ENCODE measurements at regions not wholly inside any gene's neighbourhood (a gene's known extent, or its start where the extent isn't known, plus 50 kb on each side); places are given as distances from the start of the nearest gene placed in this dataset.

DNA sequence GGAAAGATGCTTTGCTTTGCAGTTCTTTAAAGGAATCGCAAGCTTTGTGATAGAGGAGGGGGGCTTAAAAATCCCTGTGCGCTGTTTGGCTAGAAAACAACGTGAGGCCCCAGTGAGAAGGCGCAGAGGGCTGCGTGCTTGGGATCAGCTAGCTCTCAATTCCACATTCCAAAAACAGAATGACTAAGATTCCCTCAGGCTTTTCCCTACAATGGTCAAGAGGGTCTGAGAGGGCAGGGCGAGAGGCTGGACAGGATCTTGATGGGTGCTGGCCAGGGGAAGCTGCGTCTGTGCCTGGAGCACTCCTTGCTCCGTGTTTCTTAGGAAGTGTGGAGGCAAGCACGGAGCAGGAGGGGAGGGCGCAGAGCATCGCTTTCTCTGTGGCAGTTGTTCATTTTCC, 72.1 kb upstream of the INHBA start:
- TF ChIP-seq, protein P1, sequence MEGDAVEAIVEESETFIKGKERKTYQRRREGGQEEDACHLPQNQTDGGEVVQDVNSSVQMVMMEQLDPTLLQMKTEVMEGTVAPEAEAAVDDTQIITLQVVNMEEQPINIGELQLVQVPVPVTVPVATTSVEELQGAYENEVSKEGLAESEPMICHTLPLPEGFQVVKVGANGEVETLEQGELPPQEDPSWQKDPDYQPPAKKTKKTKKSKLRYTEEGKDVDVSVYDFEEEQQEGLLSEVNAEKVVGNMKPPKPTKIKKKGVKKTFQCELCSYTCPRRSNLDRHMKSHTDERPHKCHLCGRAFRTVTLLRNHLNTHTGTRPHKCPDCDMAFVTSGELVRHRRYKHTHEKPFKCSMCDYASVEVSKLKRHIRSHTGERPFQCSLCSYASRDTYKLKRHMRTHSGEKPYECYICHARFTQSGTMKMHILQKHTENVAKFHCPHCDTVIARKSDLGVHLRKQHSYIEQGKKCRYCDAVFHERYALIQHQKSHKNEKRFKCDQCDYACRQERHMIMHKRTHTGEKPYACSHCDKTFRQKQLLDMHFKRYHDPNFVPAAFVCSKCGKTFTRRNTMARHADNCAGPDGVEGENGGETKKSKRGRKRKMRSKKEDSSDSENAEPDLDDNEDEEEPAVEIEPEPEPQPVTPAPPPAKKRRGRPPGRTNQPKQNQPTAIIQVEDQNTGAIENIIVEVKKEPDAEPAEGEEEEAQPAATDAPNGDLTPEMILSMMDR (IDR thresholded peaks at IDR 0.05 in 8 of 11, conservative IDR thresholded peaks at IDR 0.05 in 3 of 11) = no peak
- TF ChIP-seq POLR2AphosphoS5 (IDR thresholded peaks at IDR 0.05) (no peak), POLR2A (IDR thresholded peaks at IDR 0.05) (no peak)

Data from spleen (tissue), 7 donors.